Neuron (in vitro differentiated cells): ENCODE measurements at regions not wholly inside any gene's neighbourhood (a gene's known extent, or its start where the extent isn't known, plus 50 kb on each side); places are given as distances from the start of the nearest gene placed in this dataset.
"Not testable (repeated sequence)": the region's sequence is repeated elsewhere in the genome, so short reads cannot be mapped to it uniquely, and the experiment has no call there.

Source experiments
- H2AFZ ChIP-seq: one replicate; pipeline ENCODE4 v1.6.1; 2013; ENCODE audit warnings: low read depth, mild to moderate bottlenecking, inconsistent platforms, low read length, moderate library complexity
- H3K27me3 ChIP-seq: one replicate; pipeline ENCODE4 v1.6.1; 2013; ENCODE audit warnings: low read length; ENCODE audit not compliant: insufficient read depth
- H3K36me3 ChIP-seq: one replicate; pipeline ENCODE4 v1.6.1; 2013; ENCODE audit warnings: low read length; ENCODE audit not compliant: insufficient read depth
- H3K4me1 ChIP-seq: one replicate; pipeline ENCODE4 v1.6.1; 2013; ENCODE audit warnings: low read length; ENCODE audit not compliant: insufficient read depth
- H3K4me3 ChIP-seq: 2 replicates; pipeline ENCODE4 v1.5.1; 2013; ENCODE audit warnings: mild to moderate bottlenecking, low read length, moderate library complexity
- H3K9me3 ChIP-seq: one replicate; pipeline ENCODE4 v1.6.1; 2013; ENCODE audit warnings: low read length

GRCh38 chr6:76776876-76777275 is 686.4 kb downstream of the HTR1B start:
- no peaks in the 10 kb centered on the region for H3K27me3 ChIP-seq
- H2AFZ ChIP-seq, result no peak overlapping the region
- no peaks in the 10 kb centered on the region for H3K36me3 ChIP-seq
- no peaks in the 10 kb centered on the region for H3K9me3 ChIP-seq
- no peak overlapping the region for H3K4me3 ChIP-seq
- no peaks in the 10 kb centered on the region for H3K4me1 ChIP-seq

GRCh38 chr6:76774781-76775384 is 688.4 kb downstream of the HTR1B start:
- Histone ChIP-seq H3K4me3 (no peak overlapping the region), H2AFZ (no peak overlapping the region)

GRCh38 chr6:76772951-76773350 is 690.3 kb downstream of the HTR1B start:
- Histone ChIP-seq H3K4me3 (no peak overlapping the region), H3K36me3 (no peaks in the 10 kb centered on the region), H2AFZ (no peak overlapping the region), H3K4me1 (no peaks in the 10 kb centered on the region), H3K27me3 (no peaks in the 10 kb centered on the region), H3K9me3 (no peaks in the 10 kb centered on the region)

More at GRCh38 chr6:76774781-76775384, 688.4 kb downstream of the HTR1B start:
- Histone ChIP-seq H3K9me3 (no peaks in the 10 kb centered on the region), H3K27me3 (no peaks in the 10 kb centered on the region), H3K4me1 (no peaks in the 10 kb centered on the region), H3K36me3 (no peaks in the 10 kb centered on the region)

- H3K4me3 ChIP-seq, result no peak overlapping the region
Observed at GRCh38 chr6:76771059-76771634, 692.1 kb downstream of the HTR1B start.

GRCh38 chr6:76770281-76770680 is 693.0 kb downstream of the HTR1B start:
- Histone ChIP-seq H3K9me3 (no peaks in the 10 kb centered on the region), H3K4me3 (no peak overlapping the region), H2AFZ (no peak overlapping the region), H3K36me3 (no peaks in the 10 kb centered on the region), H3K27me3 (no peaks in the 10 kb centered on the region), H3K4me1 (no peaks in the 10 kb centered on the region)

More at GRCh38 chr6:76771059-76771634, 692.1 kb downstream of the HTR1B start:
- Histone ChIP-seq H3K36me3 (no peaks in the 10 kb centered on the region), H3K4me1 (no peaks in the 10 kb centered on the region), H3K9me3 (no peaks in the 10 kb centered on the region), H3K27me3 (no peaks in the 10 kb centered on the region), H2AFZ (no peak overlapping the region)

- no peaks in the 10 kb centered on the region for H3K27me3 ChIP-seq
- H3K36me3 ChIP-seq, result no peaks in the 10 kb centered on the region
- no peaks in the 10 kb centered on the region for H3K4me1 ChIP-seq
- no peak overlapping the region for H2AFZ ChIP-seq
- H3K4me3 ChIP-seq, result no peak overlapping the region
- H3K9me3 ChIP-seq, result no peaks in the 10 kb centered on the region
Observed at GRCh38 chr6:76768556-76768955, 694.7 kb downstream of the HTR1B start.

GRCh38 chr6:76764057-76764456 is 691.6 kb upstream of the IMPG1 start:
- H3K4me1 ChIP-seq, result no peaks in the 10 kb centered on the region
- H3K9me3 ChIP-seq, result no peaks in the 10 kb centered on the region
- H3K27me3 ChIP-seq, result no peaks in the 10 kb centered on the region
- H3K4me3 ChIP-seq, result no peak overlapping the region
- H3K36me3 ChIP-seq, result no peaks in the 10 kb centered on the region
- no peak overlapping the region for H2AFZ ChIP-seq

GRCh38 chr6:76752841-76753240 is 680.4 kb upstream of the IMPG1 start:
- H3K9me3 ChIP-seq, result no peaks in the 10 kb centered on the region
- no peak overlapping the region for H3K4me3 ChIP-seq
- no peaks in the 10 kb centered on the region for H3K4me1 ChIP-seq
- no peak overlapping the region for H2AFZ ChIP-seq
- H3K36me3 ChIP-seq, result no peaks in the 10 kb centered on the region
- H3K27me3 ChIP-seq, result no peaks in the 10 kb centered on the region

- not testable (repeated sequence) for H3K36me3 ChIP-seq, H3K4me3 ChIP-seq, H3K4me1 ChIP-seq, H3K9me3 ChIP-seq, H3K27me3 ChIP-seq, H2AFZ ChIP-seq
Observed at GRCh38 chr6:76745388-76745787, 672.9 kb upstream of the IMPG1 start.

GRCh38 chr6:76744151-76744720 is 671.8 kb upstream of the IMPG1 start:
- not testable (repeated sequence) for H3K4me1 ChIP-seq, H3K9me3 ChIP-seq, H3K36me3 ChIP-seq, H2AFZ ChIP-seq, H3K4me3 ChIP-seq, H3K27me3 ChIP-seq

- Histone ChIP-seq H3K27me3 (no peaks in the 10 kb centered on the region), H3K4me1 (no peaks in the 10 kb centered on the region), H2AFZ (no peak overlapping the region), H3K36me3 (no peaks in the 10 kb centered on the region), H3K9me3 (no peaks in the 10 kb centered on the region), H3K4me3 (no peak overlapping the region)
Observed at GRCh38 chr6:76742919-76743318, 670.5 kb upstream of the IMPG1 start.

- H3K36me3 ChIP-seq, result no peaks in the 10 kb centered on the region
Observed at GRCh38 chr6:76719449-76719848, 647.0 kb upstream of the IMPG1 start.

GRCh38 chr6:76708641-76709331 is 636.3 kb upstream of the IMPG1 start:
- no peaks in the 10 kb centered on the region for H3K9me3 ChIP-seq
- H3K4me1 ChIP-seq, result peaks cover 5% of the 10 kb centered on the region
- no peaks in the 10 kb centered on the region for H3K36me3 ChIP-seq
- no peaks in the 10 kb centered on the region for H3K27me3 ChIP-seq
- no peak overlapping the region for H2AFZ ChIP-seq
- H3K4me3 ChIP-seq, result no peak overlapping the region

More at GRCh38 chr6:76719449-76719848, 647.0 kb upstream of the IMPG1 start:
- H3K27me3 ChIP-seq, result no peaks in the 10 kb centered on the region
- H2AFZ ChIP-seq, result no peak overlapping the region
- no peaks in the 10 kb centered on the region for H3K9me3 ChIP-seq
- no peak overlapping the region for H3K4me3 ChIP-seq
- H3K4me1 ChIP-seq, result no peaks in the 10 kb centered on the region
